NCI-H1417 (cell line): ENCODE measurements at regions not wholly inside any gene's neighbourhood (a gene's known extent, or its start where the extent isn't known, plus 50 kb on each side); places are given as distances from the start of the nearest gene placed in this dataset.
"Not testable (repeated sequence)": the region's sequence is repeated elsewhere in the genome, so short reads cannot be mapped to it uniquely, and the experiment has no call there.

ENCODE experiments used
- DNase-seq, 3 experiments: peaks; one replicate each; lab custom pipeline; 2025; lab: John Stamatoyannopoulos, UW

GRCh38 chr10:65355141-65355680, 1570.6 kb upstream of the LRRTM3 start:
- DNase-seq: no peak

- peak in 1 of 3 experiments; percentile 18 for DNase-seq
These were observed 1567.3 kb upstream of the LRRTM3 start for GRCh38 chr10:65358565-65358964.

GRCh38 chr10:65360497-65360896, 1565.3 kb upstream of the LRRTM3 start:
- no peak for DNase-seq

- no peak for DNase-seq
These were observed 1560.0 kb upstream of the LRRTM3 start for GRCh38 chr10:65365878-65366277.

GRCh38 chr10:65367706-65368105, 1558.1 kb upstream of the LRRTM3 start:
- no peak for DNase-seq

- no peak for DNase-seq
These were observed 1550.3 kb upstream of the LRRTM3 start for GRCh38 chr10:65375528-65375927.

GRCh38 chr10:65377687-65378086, 1548.1 kb upstream of the LRRTM3 start:
- DNase-seq: no peak

GRCh38 chr10:65394502-65395297, 1531.1 kb upstream of the LRRTM3 start:
- DNase-seq: peak in 1 of 3 experiments; percentile 1

GRCh38 chr10:65395631-65396030, 1530.2 kb upstream of the LRRTM3 start:
- DNase-seq: no peak

GRCh38 chr10:65396997-65397396, 1528.8 kb upstream of the LRRTM3 start:
- DNase-seq: no peak

- DNase-seq: no peak
These were observed 1517.4 kb upstream of the LRRTM3 start for GRCh38 chr10:65408401-65408800.

GRCh38 chr10:65413001-65413400, 1512.8 kb upstream of the LRRTM3 start:
- DNase-seq: no peak

- no peak for DNase-seq
These were observed 1510.5 kb upstream of the LRRTM3 start for GRCh38 chr10:65415318-65415717.

GRCh38 chr10:65416094-65416493, 1509.7 kb upstream of the LRRTM3 start:
- no peak for DNase-seq

- no peak for DNase-seq
These were observed 1506.2 kb upstream of the LRRTM3 start for GRCh38 chr10:65419629-65420028.

- no peak for DNase-seq
These were observed 1502.8 kb upstream of the LRRTM3 start for GRCh38 chr10:65423043-65423442.

GRCh38 chr10:65429381-65429780, 1496.5 kb upstream of the LRRTM3 start:
- DNase-seq: not testable (repeated sequence)

GRCh38 chr10:65430979-65431378, 1494.9 kb upstream of the LRRTM3 start:
- no peak for DNase-seq

- no peak for DNase-seq
These were observed 1454.8 kb upstream of the LRRTM3 start for GRCh38 chr10:65470986-65471385.

- no peak for DNase-seq
These were observed 1443.0 kb upstream of the LRRTM3 start for GRCh38 chr10:65482848-65483247.

GRCh38 chr10:65491799-65492198, 1434.0 kb upstream of the LRRTM3 start:
- DNase-seq: no peak

GRCh38 chr10:65496541-65496940, 1429.3 kb upstream of the LRRTM3 start:
- no peak for DNase-seq

GRCh38 chr10:65497837-65498236, 1428.0 kb upstream of the LRRTM3 start:
- no peak for DNase-seq

GRCh38 chr10:65500716-65501115, 1425.1 kb upstream of the LRRTM3 start:
- no peak for DNase-seq
